H9 (cell line): ENCODE measurements at regions not wholly inside any gene's neighbourhood (a gene's known extent, or its start where the extent isn't known, plus 50 kb on each side); places are given as distances from the start of the nearest gene placed in this dataset.

ENCODE experiments used
- DNase-seq: peaks from one replicate; pipeline ENCODE4 v3.0.0-alpha.2; 2017
- H2AFZ ChIP-seq: one replicate; pipeline ENCODE4 v1.6.1; 2013; ENCODE audit warnings: mild to moderate bottlenecking, low read length, control low read depth, moderate library complexity
- H2AK5ac ChIP-seq: 2 replicates; pipeline ENCODE4 v1.6.1; 2013; ENCODE audit warnings: low read length, control low read depth, mixed read lengths; ENCODE audit not compliant: insufficient read length
- H2BK120ac ChIP-seq: one replicate; pipeline ENCODE4 v1.6.1; 2013; ENCODE audit warnings: low read depth, mild to moderate bottlenecking, low read length, control low read depth, inconsistent platforms; ENCODE audit not compliant: poor library complexity, severe bottlenecking
- H2BK12ac ChIP-seq: 2 replicates; pipeline ENCODE4 v1.6.1; 2013; ENCODE audit warnings: low read length, control low read depth, mixed read lengths, low read depth; ENCODE audit not compliant: insufficient read length
- H2BK15ac ChIP-seq: 2 replicates; pipeline ENCODE4 v1.6.1; 2013; ENCODE audit warnings: low read depth, low read length, control low read depth
- H2BK20ac ChIP-seq: one replicate; pipeline ENCODE4 v1.6.1; 2013; ENCODE audit warnings: low read depth, mild to moderate bottlenecking, low read length, control low read depth, inconsistent platforms; ENCODE audit not compliant: poor library complexity, severe bottlenecking
- H2BK5ac ChIP-seq: 2 replicates; pipeline ENCODE4 v1.6.1; 2013; ENCODE audit warnings: low read length, control low read depth, mixed read lengths; ENCODE audit not compliant: insufficient read length
- H3K14ac ChIP-seq: 2 replicates; pipeline ENCODE4 v1.6.1; 2013; ENCODE audit warnings: low read length, control low read depth; ENCODE audit not compliant: insufficient read depth
- H3K18ac ChIP-seq: 2 replicates; pipeline ENCODE4 v1.6.1; 2013; ENCODE audit warnings: low read depth, mild to moderate bottlenecking, mixed read lengths, low read length, control low read depth; ENCODE audit not compliant: insufficient read length
- H3K23ac ChIP-seq: 2 replicates; pipeline ENCODE4 v1.6.1; 2013; ENCODE audit warnings: low read length, control low read depth, mixed read lengths, low read depth; ENCODE audit not compliant: insufficient read length
- H3K23me2 ChIP-seq: 2 replicates; pipeline ENCODE4 v1.6.1; 2013; ENCODE audit warnings: low read depth, mild to moderate bottlenecking, mixed read lengths, low read length, control low read depth; ENCODE audit not compliant: insufficient read length, poor library complexity, severe bottlenecking
- H3K27ac ChIP-seq: 2 replicates; pipeline ENCODE4 v1.5.1; 2013; ENCODE audit warnings: low read length, control low read depth, mixed read lengths, low read depth; ENCODE audit not compliant: insufficient read length
- H3K27me3 ChIP-seq: 2 replicates; pipeline ENCODE4 v1.6.1; 2013; ENCODE audit warnings: low read length, control low read depth, inconsistent platforms; ENCODE audit not compliant: insufficient read depth
- H3K4ac ChIP-seq: 2 replicates; pipeline ENCODE4 v1.6.1; 2013; ENCODE audit warnings: low read depth, mild to moderate bottlenecking, control low read depth, inconsistent platforms, low read length, moderate library complexity
- H3K4me1 ChIP-seq: 2 replicates; pipeline ENCODE4 v1.6.1; 2013; ENCODE audit warnings: low read length, control low read depth, inconsistent platforms; ENCODE audit not compliant: insufficient read depth
- H3K4me2 ChIP-seq: 2 replicates; pipeline ENCODE4 v1.6.1; 2013; ENCODE audit warnings: low read length, control low read depth, mixed read lengths; ENCODE audit not compliant: insufficient read length, insufficient read depth
- H3K56ac ChIP-seq: 2 replicates; pipeline ENCODE4 v1.6.1; 2013; ENCODE audit warnings: low read depth, mild to moderate bottlenecking, mixed read lengths, low read length, control low read depth; ENCODE audit not compliant: insufficient read length
- H3K79me1 ChIP-seq: 2 replicates; pipeline ENCODE4 v1.6.1; 2013; ENCODE audit warnings: low read depth, mild to moderate bottlenecking, moderate library complexity, low read length, control low read depth, inconsistent platforms; ENCODE audit not compliant: insufficient read depth, poor library complexity, severe bottlenecking
- H3K79me2 ChIP-seq: 2 replicates; pipeline ENCODE4 v1.6.1; 2013; ENCODE audit warnings: low read length, control low read depth, inconsistent platforms; ENCODE audit not compliant: insufficient read depth
- H3K9ac ChIP-seq: 2 replicates; pipeline ENCODE4 v1.6.1; 2013; ENCODE audit warnings: low read length, control low read depth, mixed read lengths; ENCODE audit not compliant: insufficient read length; ENCODE audit errors: extremely low read depth
- H3K9me3 ChIP-seq: one replicate; pipeline ENCODE4 v1.6.1; 2013; ENCODE audit warnings: low read depth, low read length, inconsistent platforms; ENCODE audit not compliant: control insufficient read depth
- H3T11ph ChIP-seq: one replicate; pipeline ENCODE4 v1.6.1; 2013; ENCODE audit warnings: mild to moderate bottlenecking, low read length, control low read depth, inconsistent platforms
- H4K20me1 ChIP-seq: one replicate; pipeline ENCODE4 v1.6.1; 2013; ENCODE audit not compliant: control insufficient read depth, insufficient read length, insufficient read depth
- H4K5ac ChIP-seq: 2 replicates; pipeline ENCODE4 v1.6.1; 2013; ENCODE audit warnings: low read depth, mild to moderate bottlenecking, mixed read lengths, low read length, control low read depth; ENCODE audit not compliant: insufficient read length
- H4K8ac ChIP-seq: replicated peaks from 2 replicates; pipeline ENCODE4 v1.6.1; 2013; ENCODE audit warnings: low read length, control low read depth, mixed read lengths, low read depth; ENCODE audit not compliant: insufficient read length
- H4K91ac ChIP-seq: 2 replicates; pipeline ENCODE4 v1.6.1; 2013; ENCODE audit warnings: low read depth, mild to moderate bottlenecking, moderate library complexity, mixed read lengths, low read length, control low read depth; ENCODE audit not compliant: insufficient read length
- H3K27ac Mint-ChIP-seq, 3 experiments: 2 replicates in 2 of 3; 3 replicates in 1 of 3; pipeline ENCODE4 v1.8.0; 2020 to 2021; ENCODE audit warnings: mixed read lengths in 3 of 3, mild to moderate bottlenecking in 1 of 3, moderate library complexity in 1 of 3
- H3K27me3 Mint-ChIP-seq: 2 replicates; pipeline ENCODE4 v1.8.0; 2021; ENCODE audit warnings: low read depth, mild to moderate bottlenecking, moderate library complexity, mixed read lengths
- H3K36me3 Mint-ChIP-seq, 3 experiments: 2 replicates in 2 of 3; 3 replicates in 1 of 3; pipeline ENCODE4 v1.8.0; 2020 to 2021; ENCODE audit warnings: low read depth in 3 of 3, mixed read lengths in 3 of 3; ENCODE audit not compliant: insufficient read depth in 1 of 3
- H3K4me1 Mint-ChIP-seq, 2 experiments: 2 replicates each; pipeline ENCODE4 v1.8.0; 2020; ENCODE audit warnings: mixed read lengths in 2 of 2
- H3K4me3 Mint-ChIP-seq, 2 experiments: 2 replicates in 1 of 2; 3 replicates in 1 of 2; pipeline ENCODE4 v1.8.0; 2020 to 2021; ENCODE audit warnings: mild to moderate bottlenecking in 2 of 2, mixed read lengths in 2 of 2, moderate library complexity in 1 of 2
- H3K9me3 Mint-ChIP-seq, 2 experiments: 2 replicates in 1 of 2; 3 replicates in 1 of 2; pipeline ENCODE4 v1.8.0; 2020; ENCODE audit warnings: mild to moderate bottlenecking in 2 of 2, mixed read lengths in 2 of 2, moderate library complexity in 1 of 2
- WGBS: extraction: QIAGEN DNeasy Blood & Tissue Kit; methylation state at CpG from one replicate; pipeline ENCODE4 v1.1.7; 2013; ENCODE audit warnings: missing lambda C conversion rate, low lambda C conversion rate, mixed read lengths; ENCODE audit not compliant: insufficient read length; ENCODE audit errors: extremely low coverage; 5-methylcytosine and 5-hydroxymethylcytosine counted together
- TF ChIP-seq, protein P1 (sequence below): fragments of 200-600 bp; sonication (generic); conservative IDR thresholded peaks from 3 replicates; pipeline ENCODE4 v1.8.0; 2021; ENCODE audit warnings: antibody characterized with exemption, mild to moderate bottlenecking

DNA sequence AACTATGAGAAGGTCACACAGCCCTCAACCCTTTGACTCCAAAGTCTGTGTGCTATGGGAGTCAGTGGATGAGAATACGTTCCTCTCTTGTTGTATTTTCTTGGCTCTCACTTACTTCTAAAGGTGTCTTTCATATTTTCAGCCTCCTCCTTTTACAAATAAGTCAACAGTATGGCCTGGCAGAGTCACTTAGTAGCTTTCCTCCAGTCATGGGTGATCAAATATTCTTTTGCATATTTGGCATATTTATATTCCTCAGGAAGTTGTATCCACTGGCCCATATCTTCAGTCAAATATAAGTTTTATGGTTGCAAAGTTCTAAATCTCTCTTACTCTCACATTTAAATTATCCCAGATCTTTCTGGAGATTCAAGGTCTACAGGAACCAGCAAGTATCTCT is 327.5 kb downstream of the ETS1 start:
- H3K4me2 ChIP-seq: no peak overlapping the region
- no peaks in the 10 kb centered on the region for H3K9me3 Mint-ChIP-seq
- no peak overlapping the region for H3K18ac ChIP-seq
- H3K27me3 Mint-ChIP-seq: no peaks in the 10 kb centered on the region
- H3K36me3 Mint-ChIP-seq: no peaks in the 10 kb centered on the region
- no peak overlapping the region for H4K5ac ChIP-seq
- DNase-seq: no peak
- H3K56ac ChIP-seq: no peak overlapping the region
- H2BK5ac ChIP-seq: no peak overlapping the region
- TF ChIP-seq, protein P1, sequence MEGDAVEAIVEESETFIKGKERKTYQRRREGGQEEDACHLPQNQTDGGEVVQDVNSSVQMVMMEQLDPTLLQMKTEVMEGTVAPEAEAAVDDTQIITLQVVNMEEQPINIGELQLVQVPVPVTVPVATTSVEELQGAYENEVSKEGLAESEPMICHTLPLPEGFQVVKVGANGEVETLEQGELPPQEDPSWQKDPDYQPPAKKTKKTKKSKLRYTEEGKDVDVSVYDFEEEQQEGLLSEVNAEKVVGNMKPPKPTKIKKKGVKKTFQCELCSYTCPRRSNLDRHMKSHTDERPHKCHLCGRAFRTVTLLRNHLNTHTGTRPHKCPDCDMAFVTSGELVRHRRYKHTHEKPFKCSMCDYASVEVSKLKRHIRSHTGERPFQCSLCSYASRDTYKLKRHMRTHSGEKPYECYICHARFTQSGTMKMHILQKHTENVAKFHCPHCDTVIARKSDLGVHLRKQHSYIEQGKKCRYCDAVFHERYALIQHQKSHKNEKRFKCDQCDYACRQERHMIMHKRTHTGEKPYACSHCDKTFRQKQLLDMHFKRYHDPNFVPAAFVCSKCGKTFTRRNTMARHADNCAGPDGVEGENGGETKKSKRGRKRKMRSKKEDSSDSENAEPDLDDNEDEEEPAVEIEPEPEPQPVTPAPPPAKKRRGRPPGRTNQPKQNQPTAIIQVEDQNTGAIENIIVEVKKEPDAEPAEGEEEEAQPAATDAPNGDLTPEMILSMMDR: no peak
- no peak overlapping the region for H3K14ac ChIP-seq
- no peak overlapping the region for H2AK5ac ChIP-seq
- H3K79me1 ChIP-seq: no peaks in the 10 kb centered on the region
- no CpG with 5 or more reads among the region's 1 CpG for WGBS
- H2BK20ac ChIP-seq: no peak overlapping the region
- H3K9ac ChIP-seq: no peak overlapping the region
- H3K4me1 ChIP-seq: no peaks in the 10 kb centered on the region
- H3K27me3 ChIP-seq: no peaks in the 10 kb centered on the region
- no peak overlapping the region for H3K4ac ChIP-seq
- no peak overlapping the region for H3K4me3 Mint-ChIP-seq
- H2BK15ac ChIP-seq: no peak overlapping the region
- H2BK12ac ChIP-seq: no peak overlapping the region
- H3K79me2 ChIP-seq: no peaks in the 10 kb centered on the region
- H2AFZ ChIP-seq: no peak overlapping the region
- H3K23ac ChIP-seq: no peak overlapping the region
- H3K27ac ChIP-seq: no peak overlapping the region
- H3T11ph ChIP-seq: no peak overlapping the region
- H3K27ac Mint-ChIP-seq: no peak overlapping the region
- peaks cover 3 to 6% of the 10 kb centered on the region in 2 experiments; a peak in 2 of 4 replicates for H3K4me1 Mint-ChIP-seq
- H4K91ac ChIP-seq: no peak overlapping the region
- H2BK120ac ChIP-seq: no peak overlapping the region
- no peaks in the 10 kb centered on the region for H3K9me3 ChIP-seq
- H4K20me1 ChIP-seq: no peaks in the 10 kb centered on the region
- no peak overlapping the region for H4K8ac ChIP-seq
- no peaks in the 10 kb centered on the region for H3K23me2 ChIP-seq
